BLaER1 (cell line): ENCODE measurements at regions not wholly inside any gene's neighbourhood (a gene's known extent, or its start where the extent isn't known, plus 50 kb on each side); places are given as distances from the start of the nearest gene placed in this dataset.

Experiments used
- H3K27ac ChIP-seq: shearing (Covaris generic); formaldehyde crosslinking; 2 replicates; pipeline ENCODE4 v1.8.1; 2022
- H3K27me3 ChIP-seq: shearing (Covaris generic); formaldehyde crosslinking; 2 replicates; pipeline ENCODE4 v1.8.1; 2022
- H3K36me3 ChIP-seq: shearing (Covaris generic); formaldehyde crosslinking; 2 replicates; pipeline ENCODE4 v1.8.1; 2022
- H3K4me1 ChIP-seq: shearing (Covaris generic); formaldehyde crosslinking; 2 replicates; pipeline ENCODE4 v1.8.1; 2022
- H3K4me2 ChIP-seq: shearing (Covaris generic); formaldehyde crosslinking; 2 replicates; pipeline ENCODE4 v1.8.1; 2022
- H3K4me3 ChIP-seq: shearing (Covaris generic); formaldehyde crosslinking; 2 replicates; pipeline ENCODE4 v1.8.1; 2022
- H3K9ac ChIP-seq: shearing (Covaris generic); formaldehyde crosslinking; 2 replicates; pipeline ENCODE4 v1.8.1; 2022
- H3K9me3 ChIP-seq: shearing (Covaris generic); formaldehyde crosslinking; 2 replicates; pipeline ENCODE4 v1.8.1; 2022
- H4K20me1 ChIP-seq: shearing (Covaris generic); formaldehyde crosslinking; 2 replicates; pipeline ENCODE4 v1.8.1; 2022
- Cebpa-rat ChIP-seq: shearing (Covaris generic); IDR thresholded peaks from 2 replicates; pipeline ENCODE4 v1.8.1; 2022

DNA sequence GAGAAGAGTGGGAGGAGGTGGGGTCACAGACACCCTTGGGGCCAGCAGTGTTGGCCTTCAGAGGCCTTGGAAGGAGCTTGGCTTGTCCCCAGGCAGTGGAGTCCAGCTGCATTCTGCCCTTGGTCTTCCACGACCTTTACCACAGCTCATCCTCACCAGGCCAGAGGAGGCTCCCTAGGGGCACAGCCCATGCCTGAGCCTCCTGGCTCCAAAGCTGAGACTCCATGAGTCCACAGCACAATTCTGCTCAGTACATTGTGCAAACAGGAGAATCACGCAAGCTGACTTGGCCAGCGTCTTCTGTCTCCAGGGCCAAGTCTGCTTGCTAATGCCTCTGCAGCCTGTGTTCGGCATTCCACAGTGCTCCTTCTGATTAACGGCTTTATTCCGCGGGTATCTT, 337.2 kb downstream of the SMOC2 start:
- TF ChIP-seq Cebpa-rat, result no peak
- H3K9me3 ChIP-seq, result peaks cover 29% of the 10 kb centered on the region
- no peak overlapping the region for H3K4me3 ChIP-seq
- no peaks in the 10 kb centered on the region for H4K20me1 ChIP-seq
- H3K27me3 ChIP-seq, result no peaks in the 10 kb centered on the region
- no peaks in the 10 kb centered on the region for H3K36me3 ChIP-seq
- H3K4me2 ChIP-seq, result no peak overlapping the region
- H3K9ac ChIP-seq, result no peak overlapping the region
- H3K27ac ChIP-seq, result no peak overlapping the region
- no peaks in the 10 kb centered on the region for H3K4me1 ChIP-seq

GRCh38 chr6:168774381-168774780, 333.4 kb downstream of the SMOC2 start:
- Histone ChIP-seq H3K27ac (no peak overlapping the region), H4K20me1 (no peaks in the 10 kb centered on the region), H3K4me3 (no peak overlapping the region), H3K9me3 (peaks cover 53% of the 10 kb centered on the region), H3K36me3 (no peaks in the 10 kb centered on the region), H3K4me2 (no peak overlapping the region), H3K27me3 (no peaks in the 10 kb centered on the region), H3K4me1 (no peaks in the 10 kb centered on the region), H3K9ac (no peak overlapping the region)
- no peak for TF ChIP-seq Cebpa-rat

GRCh38 chr6:168773788-168774187, 332.8 kb downstream of the SMOC2 start:
- H3K27me3 ChIP-seq, result no peaks in the 10 kb centered on the region
- H3K36me3 ChIP-seq, result no peaks in the 10 kb centered on the region
- no peak overlapping the region for H3K4me2 ChIP-seq
- peaks cover 57% of the 10 kb centered on the region for H3K9me3 ChIP-seq
- H3K4me1 ChIP-seq, result no peaks in the 10 kb centered on the region
- H3K9ac ChIP-seq, result no peak overlapping the region
- no peak overlapping the region for H3K27ac ChIP-seq
- H3K4me3 ChIP-seq, result no peak overlapping the region
- no peaks in the 10 kb centered on the region for H4K20me1 ChIP-seq
- TF ChIP-seq Cebpa-rat, result no peak

DNA sequence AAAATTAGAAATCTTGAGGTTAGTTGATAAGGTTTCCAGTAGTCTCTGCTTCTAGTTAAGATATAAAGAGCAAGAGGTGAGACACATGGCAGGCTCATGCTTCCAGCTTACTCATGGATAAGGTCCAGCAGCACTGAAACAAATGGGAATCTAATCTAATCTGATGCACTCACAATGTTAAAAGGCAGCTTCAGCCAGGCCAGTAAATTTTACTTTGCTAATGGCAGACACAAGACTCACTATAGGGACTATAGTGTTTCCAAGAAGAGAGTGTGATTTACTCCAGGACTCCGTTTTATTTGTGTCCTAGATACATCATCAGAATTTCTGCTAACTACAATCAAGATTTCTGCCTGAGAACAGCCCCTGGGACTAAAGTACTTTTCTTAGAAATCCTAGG, 324.8 kb downstream of the SMOC2 start:
- Histone ChIP-seq H3K4me2 (no peak overlapping the region), H4K20me1 (no peaks in the 10 kb centered on the region), H3K4me3 (no peak overlapping the region), H3K4me1 (no peaks in the 10 kb centered on the region), H3K27ac (no peak overlapping the region), H3K9me3 (peaks cover 28% of the 10 kb centered on the region), H3K36me3 (no peaks in the 10 kb centered on the region), H3K9ac (no peak overlapping the region), H3K27me3 (no peaks in the 10 kb centered on the region)
- no peak for TF ChIP-seq Cebpa-rat

DNA sequence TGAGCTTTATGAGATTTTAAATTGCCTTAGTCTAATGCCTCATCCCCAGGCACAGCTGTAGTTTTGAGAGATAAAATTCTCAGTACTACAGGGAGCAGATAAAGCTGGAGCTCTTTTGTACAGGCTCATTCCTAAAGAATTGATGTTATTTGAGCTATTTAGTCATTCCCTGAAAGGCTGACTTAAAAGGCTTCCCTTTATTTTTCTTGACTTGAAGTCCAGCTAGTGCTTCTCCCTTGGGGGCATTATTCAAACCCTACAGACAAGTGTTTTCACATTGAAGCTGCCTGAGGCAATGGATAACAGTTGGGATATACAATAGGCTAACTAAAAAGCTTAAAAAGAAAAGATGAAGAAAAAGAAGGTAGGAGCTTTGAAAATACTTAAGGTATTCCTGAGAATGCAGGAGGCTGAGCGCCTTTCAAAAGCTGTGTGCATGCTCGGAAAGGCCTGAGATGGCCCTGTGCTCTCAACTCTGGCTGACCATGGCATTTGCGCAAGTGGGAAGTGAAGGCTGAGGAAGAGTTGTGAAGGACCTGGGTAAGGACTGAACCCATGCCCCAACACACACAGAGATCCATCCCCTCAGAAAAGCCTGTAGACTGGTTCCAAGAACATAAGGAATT, 315.1 kb downstream of the SMOC2 start:
- H3K9me3 ChIP-seq, result no peaks in the 10 kb centered on the region
- H3K27ac ChIP-seq, result no peak overlapping the region
- H3K4me1 ChIP-seq, result no peaks in the 10 kb centered on the region
- H4K20me1 ChIP-seq, result no peaks in the 10 kb centered on the region
- H3K4me3 ChIP-seq, result no peak overlapping the region
- TF ChIP-seq Cebpa-rat, result no peak
- H3K36me3 ChIP-seq, result no peaks in the 10 kb centered on the region
- H3K27me3 ChIP-seq, result no peaks in the 10 kb centered on the region
- H3K4me2 ChIP-seq, result no peak overlapping the region
- H3K9ac ChIP-seq, result no peak overlapping the region

- TF ChIP-seq Cebpa-rat, result no peak
- Histone ChIP-seq H3K27ac (no peak overlapping the region), H3K9me3 (no peaks in the 10 kb centered on the region), H3K27me3 (no peaks in the 10 kb centered on the region), H4K20me1 (no peaks in the 10 kb centered on the region), H3K4me1 (no peaks in the 10 kb centered on the region), H3K4me2 (no peak overlapping the region), H3K9ac (no peak overlapping the region), H3K4me3 (no peak overlapping the region), H3K36me3 (no peaks in the 10 kb centered on the region)
Observed at GRCh38 chr6:168746643-168747042, 305.7 kb downstream of the SMOC2 start.

DNA sequence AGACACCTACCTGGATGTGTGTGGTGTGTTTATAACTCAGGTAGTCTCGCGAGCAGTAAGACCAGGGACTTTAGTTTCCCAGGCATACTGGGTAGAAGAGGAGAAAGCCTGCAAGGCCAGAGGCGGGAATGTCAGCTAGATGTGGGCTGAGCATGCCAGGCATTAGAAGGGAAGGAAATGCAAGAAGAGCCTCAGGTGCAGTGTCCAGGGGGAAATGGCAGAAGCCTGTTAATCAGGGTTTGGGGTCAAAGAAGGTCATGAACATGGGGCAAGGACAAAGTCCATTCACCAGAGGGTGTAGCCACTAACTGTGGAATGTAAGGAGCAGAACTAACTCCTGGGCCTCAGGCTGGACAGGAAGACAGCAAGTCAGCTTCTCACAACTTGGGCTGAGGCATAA, 305.0 kb downstream of the SMOC2 start:
- no peak overlapping the region for H3K4me3 ChIP-seq
- no peaks in the 10 kb centered on the region for H3K4me1 ChIP-seq
- no peaks in the 10 kb centered on the region for H4K20me1 ChIP-seq
- no peaks in the 10 kb centered on the region for H3K27me3 ChIP-seq
- H3K36me3 ChIP-seq, result no peaks in the 10 kb centered on the region
- H3K9ac ChIP-seq, result no peak overlapping the region
- no peak overlapping the region for H3K27ac ChIP-seq
- H3K9me3 ChIP-seq, result no peaks in the 10 kb centered on the region
- H3K4me2 ChIP-seq, result no peak overlapping the region
- no peak for TF ChIP-seq Cebpa-rat

DNA sequence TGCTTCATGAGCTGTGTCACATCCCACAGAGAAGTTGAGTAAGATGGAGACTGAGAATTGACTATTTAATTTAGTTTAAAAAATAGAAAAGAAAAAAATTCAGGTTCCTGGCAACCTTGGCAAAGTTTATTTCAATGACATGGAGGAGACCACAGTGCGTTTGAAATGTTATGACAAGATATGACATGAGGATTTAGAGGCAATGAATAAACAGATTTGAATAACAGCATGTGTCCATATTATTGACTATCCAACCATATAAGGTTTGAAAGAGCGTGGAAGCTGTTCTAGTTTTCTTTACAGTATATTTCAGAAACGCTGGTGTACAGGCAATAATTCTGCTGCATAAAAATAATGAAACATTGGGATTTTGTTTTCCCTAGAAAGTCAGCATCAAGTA, 303.9 kb downstream of the SMOC2 start:
- H3K27me3 ChIP-seq, result no peaks in the 10 kb centered on the region
- no peaks in the 10 kb centered on the region for H3K4me1 ChIP-seq
- no peak overlapping the region for H3K27ac ChIP-seq
- H4K20me1 ChIP-seq, result no peaks in the 10 kb centered on the region
- H3K36me3 ChIP-seq, result no peaks in the 10 kb centered on the region
- no peaks in the 10 kb centered on the region for H3K9me3 ChIP-seq
- H3K4me3 ChIP-seq, result no peak overlapping the region
- no peak for TF ChIP-seq Cebpa-rat
- no peak overlapping the region for H3K4me2 ChIP-seq
- no peak overlapping the region for H3K9ac ChIP-seq

DNA sequence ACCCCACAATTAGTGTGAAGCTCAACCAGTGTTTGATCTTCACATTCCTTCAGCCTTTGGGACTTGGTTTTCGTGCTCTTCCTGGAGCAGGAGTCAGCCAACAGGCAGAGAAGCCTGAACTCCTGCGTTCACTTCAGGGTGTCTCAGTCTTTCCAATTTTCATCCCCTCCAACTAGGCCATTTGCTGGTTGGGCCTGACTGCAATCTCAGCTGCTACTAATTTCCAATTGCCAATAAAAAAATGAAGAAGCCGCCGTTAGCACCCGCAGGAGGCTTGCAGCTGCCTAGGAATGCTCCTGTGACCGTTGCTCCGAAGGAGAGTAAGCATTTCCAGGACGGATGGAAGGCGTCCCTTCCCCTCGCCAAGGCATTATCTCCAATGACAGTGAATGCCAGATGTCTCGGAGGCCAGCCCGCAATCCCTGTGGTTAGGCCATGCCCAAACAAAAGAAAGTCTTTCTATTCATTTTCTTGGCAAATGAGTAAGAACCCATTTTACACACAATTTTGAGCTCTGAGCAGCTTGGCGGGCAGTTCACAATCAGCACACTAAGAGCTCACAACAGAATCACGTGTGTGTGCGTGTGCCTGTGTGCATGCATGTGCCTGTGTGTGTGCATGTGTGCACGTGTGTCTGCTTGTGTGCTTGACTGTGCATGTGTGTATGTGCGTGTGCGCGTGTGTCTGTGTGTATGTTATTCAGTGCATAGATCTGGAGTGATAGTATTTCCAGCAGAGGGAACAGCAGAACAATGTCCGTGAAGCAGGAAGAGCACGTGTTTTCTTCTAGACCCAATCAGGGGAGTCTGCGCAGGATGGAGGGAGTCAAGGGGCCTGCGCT, 301.2 kb downstream of the SMOC2 start:
- no peaks in the 10 kb centered on the region for H3K36me3 ChIP-seq
- no peak overlapping the region for H3K4me3 ChIP-seq
- no peaks in the 10 kb centered on the region for H4K20me1 ChIP-seq
- H3K9ac ChIP-seq, result no peak overlapping the region
- H3K27me3 ChIP-seq, result no peaks in the 10 kb centered on the region
- H3K4me1 ChIP-seq, result no peaks in the 10 kb centered on the region
- no peak overlapping the region for H3K27ac ChIP-seq
- TF ChIP-seq Cebpa-rat, result no peak
- H3K4me2 ChIP-seq, result no peak overlapping the region
- peaks cover 16% of the 10 kb centered on the region for H3K9me3 ChIP-seq

- no peaks in the 10 kb centered on the region for H3K36me3 ChIP-seq
- peaks cover 18% of the 10 kb centered on the region for H3K9me3 ChIP-seq
- no peak overlapping the region for H3K9ac ChIP-seq
- no peak for TF ChIP-seq Cebpa-rat
- H3K4me2 ChIP-seq, result no peak overlapping the region
- H3K4me3 ChIP-seq, result no peak overlapping the region
- H3K27me3 ChIP-seq, result no peaks in the 10 kb centered on the region
- no peaks in the 10 kb centered on the region for H4K20me1 ChIP-seq
- H3K27ac ChIP-seq, result no peak overlapping the region
- H3K4me1 ChIP-seq, result no peaks in the 10 kb centered on the region
Observed at GRCh38 chr6:168741305-168741704, 300.3 kb downstream of the SMOC2 start.
